NAMALWA (cell line): ENCODE measurements at regions not wholly inside any gene's neighbourhood (a gene's known extent, or its start where the extent isn't known, plus 50 kb on each side); places are given as distances from the start of the nearest gene placed in this dataset.
"Not testable (repeated sequence)": the region's sequence is repeated elsewhere in the genome, so short reads cannot be mapped to it uniquely, and the experiment has no call there.

Experiments used
- DNase-seq: peaks from one replicate; pipeline ENCODE4 v3.0.0-alpha.2; 2015; ENCODE audit warnings: low spot score

- DNase-seq = no peak
Observed at GRCh38 chr12:97616946-97617345, 154.3 kb downstream of the RMST start.

GRCh38 chr12:97628962-97629361 is 166.4 kb downstream of the RMST start:
- DNase-seq = no peak

- DNase-seq = no peak
Observed at GRCh38 chr12:97629382-97629781, 166.8 kb downstream of the RMST start.

GRCh38 chr12:97630356-97630755 is 167.8 kb downstream of the RMST start:
- DNase-seq = no peak

- DNase-seq = no peak
Observed at GRCh38 chr12:97630875-97631274, 168.3 kb downstream of the RMST start.

GRCh38 chr12:97637770-97638169 is 175.2 kb downstream of the RMST start:
- no peak for DNase-seq

DNA sequence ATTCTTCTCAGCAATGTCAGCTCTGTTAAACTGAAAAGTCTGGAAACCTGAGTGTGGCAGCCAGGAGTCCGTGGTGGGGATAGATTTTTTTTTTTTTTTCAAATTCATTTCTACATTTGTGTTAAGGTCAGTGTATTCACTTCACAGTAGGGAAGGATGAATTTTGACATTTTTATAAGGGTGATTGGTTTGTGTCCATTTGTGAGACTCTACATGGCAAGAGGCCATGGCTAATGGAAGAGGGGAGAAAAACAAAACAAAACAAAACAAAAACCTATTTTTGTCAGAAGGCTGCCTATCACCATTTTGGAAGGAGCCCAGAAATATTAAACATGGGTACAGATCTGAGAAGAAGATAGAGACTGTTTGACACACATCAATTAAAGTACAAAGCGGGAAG is 176.1 kb downstream of the RMST start:
- DNase-seq = no peak

- DNase-seq = no peak
Observed at GRCh38 chr12:97639702-97640101, 177.1 kb downstream of the RMST start.

DNA sequence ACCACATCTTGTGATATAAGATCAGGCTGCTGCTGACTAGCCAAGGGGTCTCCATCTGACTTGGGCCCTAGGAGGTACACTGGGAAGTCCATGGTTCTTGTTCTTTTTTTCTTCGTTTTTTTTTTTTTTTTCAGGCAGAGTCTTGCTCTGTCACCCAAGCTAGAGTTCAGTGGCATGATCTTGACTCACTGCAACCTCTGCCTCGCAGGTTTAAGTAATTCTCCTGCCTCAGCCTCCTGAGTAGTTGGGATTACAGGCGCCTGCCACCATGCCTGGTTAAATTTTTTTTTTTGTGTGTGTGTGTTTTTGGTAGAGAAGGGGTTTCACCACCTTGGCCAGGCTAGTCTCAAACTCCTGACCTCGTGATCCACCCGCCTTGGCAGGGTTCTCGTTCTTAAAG is 178.2 kb downstream of the RMST start:
- DNase-seq = no peak

DNA sequence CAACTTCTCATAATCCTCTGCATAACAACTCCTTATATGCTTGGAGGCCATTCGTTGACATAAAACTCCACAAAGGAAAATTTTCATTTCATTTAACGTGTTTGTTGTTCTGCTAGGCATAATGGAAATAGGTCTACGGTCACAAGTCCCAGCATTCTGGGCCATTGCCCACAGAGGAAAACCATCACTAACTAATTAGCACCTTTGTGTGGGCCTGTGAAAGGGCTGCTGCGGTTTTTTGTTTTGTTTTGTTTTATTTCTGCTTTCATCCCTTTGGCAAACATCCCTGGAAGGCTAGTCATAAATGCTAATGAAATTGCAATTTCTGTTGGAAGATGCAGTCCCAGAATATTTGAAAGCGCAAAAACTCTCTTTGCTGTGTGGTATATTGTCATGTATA is 180.3 kb downstream of the RMST start:
- DNase-seq = no peak

GRCh38 chr12:97643924-97644323 is 181.3 kb downstream of the RMST start:
- DNase-seq = no peak

DNA sequence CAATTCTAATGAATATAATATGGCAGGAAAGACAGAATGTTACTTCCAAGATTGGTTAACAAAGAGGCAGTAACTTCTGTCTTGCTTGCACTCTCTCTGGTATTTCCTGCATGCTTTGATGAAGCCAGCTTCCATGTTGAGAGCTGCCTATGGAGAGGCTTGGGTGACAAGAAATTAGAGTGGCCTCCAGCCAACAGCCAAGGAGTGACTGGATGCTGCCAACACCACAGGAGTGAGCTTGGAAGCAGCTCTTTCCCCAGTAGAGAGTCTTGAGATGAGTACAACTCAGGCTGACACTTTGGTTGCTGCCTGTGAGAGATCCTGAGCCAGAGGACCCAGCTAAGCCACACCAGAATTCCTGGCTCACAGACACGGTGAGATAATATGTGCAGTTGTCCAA is 183.1 kb downstream of the RMST start:
- DNase-seq = no peak

DNA sequence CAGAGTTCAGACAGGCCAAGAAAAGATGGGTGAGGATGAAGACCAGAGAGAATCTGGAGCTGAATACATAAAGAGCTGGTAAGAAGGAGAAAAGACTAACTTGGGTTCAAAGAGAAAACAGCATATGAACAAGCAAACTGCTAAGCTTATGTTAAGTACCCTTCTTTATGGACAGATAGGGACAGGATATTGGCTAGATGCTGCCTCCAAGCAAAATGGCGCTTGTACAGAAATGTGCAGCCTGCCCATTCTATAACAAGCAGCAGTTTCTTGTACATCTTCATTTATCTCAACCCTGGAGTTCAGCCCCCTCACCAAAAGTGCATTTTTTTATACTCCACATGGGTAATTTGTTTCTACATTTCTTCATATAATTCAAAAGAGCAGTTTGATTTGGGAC is 184.5 kb downstream of the RMST start:
- no peak for DNase-seq

DNA sequence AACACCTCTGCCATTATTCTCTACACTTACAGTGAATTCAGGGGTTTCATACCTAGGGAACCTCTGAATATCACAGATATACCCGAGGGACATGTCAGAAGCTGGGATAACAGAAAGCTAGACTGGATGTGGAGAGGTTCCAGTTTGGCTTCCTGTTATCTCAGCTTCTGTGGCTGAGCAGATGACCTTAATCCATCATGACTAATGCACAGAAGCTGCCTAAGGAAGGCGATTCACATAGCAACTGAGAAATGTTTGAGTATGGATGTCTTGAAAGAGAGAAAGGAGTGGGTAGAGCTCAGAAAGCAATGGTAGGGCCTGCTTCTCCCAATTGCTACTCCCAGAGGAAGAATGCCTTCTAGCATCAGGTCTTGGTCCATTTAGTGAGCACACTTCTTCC is 187.6 kb downstream of the RMST start:
- DNase-seq = no peak

DNA sequence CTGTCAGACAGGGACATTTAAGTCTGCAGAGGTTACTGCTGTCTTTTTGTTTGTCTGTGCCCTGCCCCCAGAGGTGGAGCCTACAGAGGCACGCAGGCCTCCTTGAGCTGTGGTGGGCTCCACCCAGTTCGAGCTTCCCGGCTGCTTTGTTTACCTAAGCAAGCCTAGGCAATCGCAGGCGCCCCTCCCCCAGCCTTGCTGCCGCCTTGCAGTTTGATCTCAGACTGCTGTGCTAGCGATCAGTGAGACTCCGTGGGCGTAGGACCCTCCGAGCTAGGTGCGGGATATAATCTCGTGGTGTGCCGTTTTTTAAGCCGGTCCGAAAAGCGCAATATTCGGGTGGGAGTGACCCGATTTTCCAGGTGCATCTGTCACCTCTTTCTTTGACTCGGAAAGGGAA is 193.9 kb downstream of the RMST start:
- DNase-seq = not testable (repeated sequence)

DNA sequence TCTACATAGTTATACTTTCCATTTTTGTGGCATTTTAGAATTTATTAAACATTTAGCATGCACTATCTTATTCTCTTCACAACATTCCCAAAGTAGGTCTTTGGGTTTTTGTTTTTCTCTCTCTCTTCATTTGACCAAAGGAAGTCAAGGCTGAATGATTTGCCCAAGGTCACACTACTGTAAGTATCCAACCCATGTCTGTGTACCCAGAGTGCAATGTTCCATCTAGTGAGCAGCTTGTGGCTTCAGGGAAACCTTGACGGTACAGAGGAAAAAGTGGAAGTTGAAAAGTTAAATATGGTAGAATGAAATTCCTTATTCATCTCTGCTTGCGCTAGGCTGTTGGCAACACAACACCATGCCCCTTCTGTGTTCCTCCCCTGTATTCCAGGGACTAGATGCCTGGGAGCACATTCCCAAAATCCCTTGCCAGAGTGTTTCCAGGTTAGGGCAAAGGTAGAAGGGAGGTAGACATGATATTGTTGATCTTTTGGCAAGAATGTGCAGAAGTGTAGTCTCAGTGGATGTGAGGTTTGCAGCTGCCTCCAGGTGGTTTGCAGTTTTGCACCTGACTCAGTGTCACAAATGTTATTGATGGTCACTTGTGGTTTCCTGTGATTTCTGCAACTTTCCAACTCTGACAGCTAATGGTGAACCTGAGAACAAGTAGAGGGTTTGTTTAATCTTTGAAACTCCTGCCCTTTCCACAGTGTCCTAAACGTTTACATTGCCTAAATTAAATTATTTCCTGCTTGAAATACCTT is 196.7 kb downstream of the RMST start:
- no peak for DNase-seq

DNA sequence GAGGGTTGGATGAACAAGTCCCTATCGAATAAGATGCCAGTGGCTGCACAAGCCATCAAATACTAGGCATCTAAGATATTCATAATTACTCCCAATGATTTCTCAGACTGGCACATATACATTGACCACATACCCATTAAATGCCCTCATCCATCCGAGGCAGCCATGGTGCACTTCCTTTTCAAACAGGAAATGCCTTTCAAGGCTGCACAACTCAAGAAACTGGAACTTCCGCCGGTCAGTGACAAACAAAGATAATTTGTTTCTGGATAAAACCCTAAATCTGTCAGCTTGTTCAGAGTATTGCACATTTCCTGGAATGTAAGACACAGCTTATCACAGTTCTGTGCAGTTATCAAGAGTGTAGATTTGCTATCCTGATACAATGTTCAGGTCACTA is 203.7 kb downstream of the RMST start:
- DNase-seq = no peak

DNA sequence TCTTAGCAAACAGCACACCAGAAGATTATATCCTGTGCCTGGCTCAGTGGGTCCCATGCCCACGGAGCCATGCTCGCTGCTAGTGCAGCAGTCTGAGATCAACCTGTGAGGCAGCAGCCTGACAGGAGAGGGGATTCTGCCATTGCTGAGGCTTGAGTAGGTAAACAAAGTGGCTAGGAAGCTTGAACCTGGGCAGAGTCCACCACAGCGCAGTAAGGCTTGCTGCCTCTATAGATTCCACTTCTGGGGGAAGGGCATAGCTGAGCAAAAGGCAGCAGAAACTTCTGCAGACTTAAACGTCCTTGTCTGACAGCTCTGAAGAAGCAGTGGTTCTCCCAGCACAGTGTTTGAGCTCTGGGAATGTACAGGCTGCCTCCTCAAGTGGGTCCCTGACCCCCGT is 210.3 kb downstream of the RMST start:
- DNase-seq = no peak

GRCh38 chr12:97680751-97681150 is 218.1 kb downstream of the RMST start:
- no peak for DNase-seq

DNA sequence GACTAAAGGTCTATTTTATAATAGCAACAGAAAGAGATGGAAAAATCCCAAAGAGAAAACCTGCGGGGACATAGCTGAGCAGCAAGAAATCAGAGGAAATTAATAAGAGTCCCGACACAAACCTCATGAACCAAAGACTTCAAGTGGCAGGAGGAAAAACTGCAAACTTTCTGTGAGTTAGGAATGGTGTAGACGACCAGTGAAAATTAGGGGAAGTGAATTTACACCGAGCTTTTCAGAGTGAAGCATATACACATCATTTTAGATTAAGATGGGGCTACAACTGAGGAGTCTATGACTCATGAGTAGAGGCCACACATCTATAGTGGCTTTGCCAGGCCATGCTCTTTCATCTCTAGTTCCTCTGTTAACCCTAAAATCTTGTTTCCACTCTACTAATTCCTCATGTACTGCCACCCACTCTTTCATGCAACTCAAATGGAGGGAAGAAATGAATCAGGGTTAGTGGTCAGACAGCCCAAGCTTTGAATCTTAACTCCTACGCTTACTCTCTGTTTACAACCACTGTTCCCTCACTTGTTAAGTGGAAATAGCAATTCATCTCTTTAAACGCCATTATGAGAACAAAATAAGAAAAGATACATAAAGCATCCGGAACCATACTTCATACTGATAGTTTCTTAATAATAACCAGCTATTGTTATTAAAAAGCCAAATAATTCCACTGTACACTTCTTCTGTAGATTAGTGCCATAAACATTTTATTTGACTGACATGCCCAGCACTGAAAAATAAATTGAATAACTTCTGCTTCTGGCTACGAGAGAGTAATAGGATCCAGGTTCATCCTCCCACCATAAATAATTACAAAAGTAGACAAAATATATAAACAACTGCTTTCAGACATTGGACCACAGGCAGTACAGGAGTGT is 219.3 kb downstream of the RMST start:
- no peak for DNase-seq

- no peak for DNase-seq
Observed at GRCh38 chr12:97685360-97685759, 222.8 kb downstream of the RMST start.

DNA sequence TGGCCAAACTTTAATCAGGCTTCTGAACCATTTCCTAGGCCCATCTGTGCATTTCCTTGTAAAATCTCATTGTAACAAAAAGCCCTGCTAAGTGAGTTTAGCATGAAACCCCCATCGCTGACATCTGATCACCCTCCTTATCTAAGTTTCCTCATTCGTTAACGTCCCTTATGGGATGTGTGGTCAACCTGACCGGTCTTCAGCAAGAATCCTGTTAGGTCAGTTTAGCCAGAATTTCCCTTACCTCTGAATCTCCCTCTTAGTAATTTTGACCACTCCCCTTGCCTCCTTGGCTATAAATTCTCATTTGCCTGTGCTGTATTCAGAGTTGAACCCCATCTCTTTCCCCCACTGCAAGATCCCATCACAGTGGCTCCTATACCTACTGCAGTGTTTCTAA is 239.3 kb downstream of the RMST start:
- no peak for DNase-seq

GRCh38 chr12:97711392-97711791 is 248.8 kb downstream of the RMST start:
- no peak for DNase-seq
